Pancreas (tissue), 10 donors: ENCODE measurements at regions not wholly inside any gene's neighbourhood (a gene's known extent, or its start where the extent isn't known, plus 50 kb on each side); places are given as distances from the start of the nearest gene placed in this dataset.

Source experiments
- ATAC-seq, 4 donors: fragments of 200-7000 bp; cut with Tn5 transposase; one replicate each; pipeline versions ENCODE4 v1.8.0 to v1.9.1; 2020; ENCODE audit warnings: mild to moderate bottlenecking in 4 of 4, moderate library complexity in 4 of 4
- DNase-seq, 6 donors: peaks; one replicate each; pipeline ENCODE4 v3.0.0-alpha.2; 2020
- FAIRE-seq: peaks from 2 replicates; lab custom pipeline; 2012; peaks lifted over from hg19 to GRCh38; lab: Jason Lieb, UNC
- H3K27ac ChIP-seq, 4 donors: fragments of 200-600 bp; sonication (generic); 1 replicate in 3 of 4; 2 replicates in 1 of 4; pipeline versions ENCODE4 v1.5.0 to v1.8.0; 2020
- H3K27me3 ChIP-seq, 4 donors: fragments of 200-600 bp; one replicate each; pipeline ENCODE4 v1.8.0; 2021
- H3K36me3 ChIP-seq, 3 donors: fragments of 200-600 bp; sonication (generic) in 1 of 3; one replicate each; pipeline versions ENCODE4 v1.5.0 to v1.8.0; 2020 to 2021
- H3K4me1 ChIP-seq, 3 donors: fragments of 200-600 bp; one replicate each; pipeline ENCODE4 v1.8.0; 2021
- H3K4me3 ChIP-seq, 4 donors: fragments of 200-600 bp; sonication (generic) in 2 of 4; one replicate each; pipeline versions ENCODE4 v1.5.0 to v1.8.0; 2020 to 2021
- H3K9me3 ChIP-seq, 4 donors: fragments of 200-600 bp; one replicate each; pipeline ENCODE4 v1.8.0; 2021
- WGBS, 2 donors: extraction: QIAGEN DNeasy Blood & Tissue Kit; methylation state at CpG; one replicate each; pipeline ENCODE4 v1.1.7; 2013; 5-methylcytosine and 5-hydroxymethylcytosine counted together
- intact Hi-C, 3 donors: fragments of 100-400 bp; cut with DNase I; formaldehyde crosslinking; loops; one replicate each; pipeline versions ENCODE4 v1.11.1 to v1.14.2; 2022
- TF ChIP-seq, protein P1 (sequence below), 4 donors: fragments of 200-600 bp; sonication (generic) in 3 of 4; IDR thresholded peaks; one replicate each; pipeline versions ENCODE4 v1.5.0 to v1.8.0; 2021; ENCODE audit warnings: antibody characterized with exemption in 4 of 4
- donor health status: healthy with polysubstance abuse.
- donor health status: DM: no; HTN: no; CAD: no; lungs with moderate emphysema.
- donor health status: DM: no; HTN: no; CAD: no.
- donor health status: control.
- donor health status: control.
- donor health status: Bipolar disorder and iron deficiency.
- donor health status: DM: yes; HTN: yes; CAD: no.
- donor health status: DM: no; HTN: no; CAD: no.
- donor health status: DM: no; HTN: no; CAD: no.
- donor health status: DM: yes; HTN: yes; CAD: no.

DNA sequence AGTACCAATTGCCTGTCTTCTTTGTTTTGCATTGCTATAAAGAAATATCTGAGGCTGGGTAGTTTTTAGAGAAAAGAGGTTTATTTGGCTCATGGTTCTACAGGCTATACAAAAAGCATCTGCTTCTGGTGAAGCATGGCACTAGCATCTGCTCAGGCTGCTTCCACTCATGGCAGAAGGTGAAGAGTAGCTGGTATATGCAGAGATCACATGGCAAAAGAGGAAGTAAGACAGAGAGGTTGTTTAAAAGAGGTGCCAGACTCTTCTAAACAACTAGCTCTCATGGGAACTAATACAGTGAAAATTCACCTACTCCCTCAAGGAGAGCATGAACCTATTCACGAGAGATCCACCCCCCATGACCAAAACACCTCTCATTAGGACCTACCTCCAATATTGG is 56.7 kb upstream of the GUCA2B start:
- no peak for ATAC-seq
- H3K36me3 ChIP-seq: no peaks in the 10 kb centered on the region
- H3K4me1 ChIP-seq: no peaks in the 10 kb centered on the region
- intact Hi-C loops: no loop called here
- no peaks in the 10 kb centered on the region for H3K9me3 ChIP-seq
- H3K27me3 ChIP-seq: no peaks in the 10 kb centered on the region
- H3K27ac ChIP-seq: no peak overlapping the region
- TF ChIP-seq, protein P1, sequence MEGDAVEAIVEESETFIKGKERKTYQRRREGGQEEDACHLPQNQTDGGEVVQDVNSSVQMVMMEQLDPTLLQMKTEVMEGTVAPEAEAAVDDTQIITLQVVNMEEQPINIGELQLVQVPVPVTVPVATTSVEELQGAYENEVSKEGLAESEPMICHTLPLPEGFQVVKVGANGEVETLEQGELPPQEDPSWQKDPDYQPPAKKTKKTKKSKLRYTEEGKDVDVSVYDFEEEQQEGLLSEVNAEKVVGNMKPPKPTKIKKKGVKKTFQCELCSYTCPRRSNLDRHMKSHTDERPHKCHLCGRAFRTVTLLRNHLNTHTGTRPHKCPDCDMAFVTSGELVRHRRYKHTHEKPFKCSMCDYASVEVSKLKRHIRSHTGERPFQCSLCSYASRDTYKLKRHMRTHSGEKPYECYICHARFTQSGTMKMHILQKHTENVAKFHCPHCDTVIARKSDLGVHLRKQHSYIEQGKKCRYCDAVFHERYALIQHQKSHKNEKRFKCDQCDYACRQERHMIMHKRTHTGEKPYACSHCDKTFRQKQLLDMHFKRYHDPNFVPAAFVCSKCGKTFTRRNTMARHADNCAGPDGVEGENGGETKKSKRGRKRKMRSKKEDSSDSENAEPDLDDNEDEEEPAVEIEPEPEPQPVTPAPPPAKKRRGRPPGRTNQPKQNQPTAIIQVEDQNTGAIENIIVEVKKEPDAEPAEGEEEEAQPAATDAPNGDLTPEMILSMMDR (IDR thresholded peaks at IDR 0.05): no peak
- H3K4me3 ChIP-seq: no peak overlapping the region
- DNase-seq: no peak
- WGBS, 2 donors: 74 to 75% methylated on average over 1 of the region's 1 CpG
- no peak for FAIRE-seq

DNA sequence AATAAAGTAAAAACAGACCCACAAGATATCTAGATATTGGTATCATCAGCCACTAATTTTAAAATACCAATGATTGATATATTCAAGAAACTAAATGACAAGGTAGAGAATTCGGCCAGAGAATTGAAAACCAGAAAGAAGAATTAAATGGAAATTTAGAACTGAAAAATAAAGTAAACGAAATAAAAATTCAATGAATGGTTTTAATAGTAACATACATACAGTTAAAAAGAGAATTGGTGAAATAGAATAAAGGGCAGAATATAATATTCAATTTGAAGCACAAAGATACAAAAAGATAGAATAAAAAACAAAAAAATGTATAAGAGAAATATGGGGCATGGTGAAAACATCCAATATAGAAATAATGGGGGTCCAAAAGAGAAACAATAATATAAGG is 64.0 kb upstream of the GUCA2B start:
- ATAC-seq (no peak), DNase-seq (no peak), FAIRE-seq (peak; percentile 89)
- Histone ChIP-seq H3K27ac (no peak overlapping the region), H3K36me3 (no peaks in the 10 kb centered on the region), H3K9me3 (peaks cover 0 to 4% (median 0%) of the 10 kb centered on the region in 4 donors), H3K4me3 (no peak overlapping the region), H3K4me1 (peaks cover 0 to 5% (median 4%) of the 10 kb centered on the region in 3 donors), H3K27me3 (no peaks in the 10 kb centered on the region)
- WGBS, 2 donors: 74 to 75% methylated on average over 2 of the region's 2 CpGs
- intact Hi-C loops: no loop called here
- TF ChIP-seq, protein P1 (IDR thresholded peaks at IDR 0.05): no peak

DNA sequence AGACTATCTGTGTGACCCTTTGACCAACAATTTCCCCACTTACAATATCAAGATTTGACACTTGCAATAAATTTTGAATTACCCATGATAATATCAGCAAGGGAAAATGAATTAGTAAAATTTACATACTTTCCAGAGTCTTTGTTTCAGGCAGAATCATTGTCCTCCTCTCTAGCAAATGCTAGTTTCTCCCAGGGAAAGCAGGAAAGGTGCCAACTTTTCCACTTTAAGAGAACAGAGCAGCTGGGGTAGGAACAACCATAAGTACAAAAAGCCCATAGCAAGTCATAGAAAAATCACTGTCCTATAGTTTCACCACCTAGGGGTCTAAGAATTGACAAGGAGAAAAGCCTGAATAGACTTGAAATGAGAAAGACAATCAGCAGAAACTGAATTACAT is 67.1 kb upstream of the GUCA2B start:
- Histone ChIP-seq H3K9me3 (peaks cover 0 to 4% (median 0%) of the 10 kb centered on the region in 4 donors), H3K27me3 (no peaks in the 10 kb centered on the region), H3K27ac (no peak overlapping the region), H3K4me1 (peaks cover 0 to 9% (median 5%) of the 10 kb centered on the region in 3 donors), H3K4me3 (no peak overlapping the region), H3K36me3 (no peaks in the 10 kb centered on the region)
- intact Hi-C loops: no loop called here
- TF ChIP-seq, protein P1 (IDR thresholded peaks at IDR 0.05): no peak
- FAIRE-seq (no peak), ATAC-seq (no peak), DNase-seq (no peak)

DNA sequence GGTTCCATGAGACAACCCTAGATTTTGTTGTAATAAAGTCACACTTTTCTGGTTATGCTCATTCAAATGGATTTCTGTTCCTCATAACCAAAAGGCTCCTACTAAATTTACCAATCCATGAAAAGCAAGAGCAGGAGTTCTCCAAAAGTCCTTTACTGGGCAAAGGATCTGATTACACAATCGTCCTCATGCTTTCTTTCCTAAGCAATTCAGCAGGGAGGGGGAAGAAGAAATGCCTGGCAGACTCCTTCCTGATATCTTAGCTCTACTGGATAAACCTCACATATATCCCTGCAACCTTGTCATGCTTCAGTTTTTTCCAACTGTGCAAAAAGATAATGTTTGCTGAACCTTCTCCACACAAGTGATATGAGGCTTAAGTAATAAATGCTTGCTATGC is 67.6 kb upstream of the GUCA2B start:
- TF ChIP-seq, protein P1 (IDR thresholded peaks at IDR 0.05): no peak
- FAIRE-seq (no peak), DNase-seq (no peak), ATAC-seq (peak in 1 of 4 donors; percentile 47)
- H3K36me3 ChIP-seq: no peaks in the 10 kb centered on the region
- H3K27me3 ChIP-seq: no peaks in the 10 kb centered on the region
- peaks cover 0 to 9% (median 5%) of the 10 kb centered on the region in 3 donors for H3K4me1 ChIP-seq
- no peak overlapping the region for H3K27ac ChIP-seq
- 19 to 26% methylated on average over 1 of the region's 1 CpG for WGBS, 2 donors
- intact Hi-C loops: no loop called here
- H3K4me3 ChIP-seq: no peak overlapping the region
- peaks cover 0 to 4% (median 0%) of the 10 kb centered on the region in 4 donors for H3K9me3 ChIP-seq

DNA sequence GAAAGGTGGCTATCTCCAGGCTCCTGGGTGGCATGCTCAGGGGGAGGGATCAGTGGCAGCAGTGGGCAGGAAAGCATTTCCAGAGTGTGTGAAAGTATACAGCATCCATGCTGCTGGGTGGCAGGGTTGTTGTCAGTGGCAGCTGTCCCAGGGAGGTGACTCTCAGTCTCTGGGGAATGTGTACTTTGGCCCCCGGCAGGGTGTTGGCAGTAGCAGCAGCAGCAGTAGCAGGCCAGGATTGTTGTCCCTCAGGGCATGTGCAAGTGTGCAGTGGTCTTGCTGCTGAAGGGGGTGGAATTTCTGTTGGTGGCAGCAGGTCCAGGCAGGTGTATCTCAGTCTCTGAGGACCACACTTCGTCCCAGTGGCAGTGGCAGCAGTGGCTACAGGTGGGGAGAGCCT is 71.7 kb upstream of the GUCA2B start:
- FAIRE-seq (no peak), ATAC-seq (peak; percentile 97 to 99 (median 98)), DNase-seq (peak; percentile 65 to 87 (median 80))
- no peaks in the 10 kb centered on the region for H3K9me3 ChIP-seq
- intact Hi-C loops: no loop called here
- H3K27ac ChIP-seq: no peak overlapping the region
- TF ChIP-seq, protein P1 (IDR thresholded peaks at IDR 0.05): no peak
- H3K27me3 ChIP-seq: no peaks in the 10 kb centered on the region
- H3K36me3 ChIP-seq: no peaks in the 10 kb centered on the region
- WGBS, 2 donors: 36 to 38% methylated on average over 2 of the region's 2 CpGs
- no peak overlapping the region for H3K4me3 ChIP-seq
- peaks cover 0 to 9% (median 5%) of the 10 kb centered on the region in 3 donors for H3K4me1 ChIP-seq
